Right lobe of liver (tissue), 4 donors: ENCODE measurements at regions not wholly inside any gene's neighbourhood (a gene's known extent, or its start where the extent isn't known, plus 50 kb on each side); places are given as distances from the start of the nearest gene placed in this dataset.

ENCODE experiments used
- POLR2A ChIP-seq: fragments of 450-650 bp; IDR thresholded peaks from one replicate; pipeline ENCODE4 v1.6.1; 2017; ENCODE audit warnings: antibody characterized with exemption, mild to moderate bottlenecking
- TF ChIP-seq, protein P1 (sequence below), 4 donors: fragments of 200-600 bp in 3 of 4; fragments of 450-650 bp in 1 of 4; IDR thresholded peaks; one replicate each; pipeline versions ENCODE4 v1.5.1 to v1.8.0; 2016 to 2022; ENCODE audit warnings: antibody characterized with exemption in 4 of 4, mild to moderate bottlenecking in 2 of 4
- donor health status: DM: no; HTN: no; CAD: no.
- donor health status: DM: no; HTN: no; CAD: no.
- donor health status: DM: no; HTN: yes; CAD: no.

DNA sequence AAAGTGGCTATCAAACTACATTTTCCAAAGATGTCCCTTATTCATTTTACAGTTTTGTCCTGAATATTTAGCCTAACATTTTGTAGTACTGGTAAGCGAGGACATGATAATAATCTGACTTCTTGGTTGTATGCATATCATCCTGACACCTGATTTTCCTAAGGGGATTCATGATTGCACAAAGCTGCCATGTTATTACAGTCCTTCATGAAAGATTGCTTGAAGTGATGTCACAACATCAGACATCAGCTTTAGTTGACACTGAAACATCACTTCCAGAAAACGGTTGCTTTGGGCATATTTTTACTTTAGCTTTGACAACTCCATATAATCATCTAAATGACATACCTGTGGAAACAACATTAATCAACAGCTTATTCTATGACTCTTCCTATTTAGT is 188.7 kb upstream of the PABPC4L start:
- TF ChIP-seq, protein P1, sequence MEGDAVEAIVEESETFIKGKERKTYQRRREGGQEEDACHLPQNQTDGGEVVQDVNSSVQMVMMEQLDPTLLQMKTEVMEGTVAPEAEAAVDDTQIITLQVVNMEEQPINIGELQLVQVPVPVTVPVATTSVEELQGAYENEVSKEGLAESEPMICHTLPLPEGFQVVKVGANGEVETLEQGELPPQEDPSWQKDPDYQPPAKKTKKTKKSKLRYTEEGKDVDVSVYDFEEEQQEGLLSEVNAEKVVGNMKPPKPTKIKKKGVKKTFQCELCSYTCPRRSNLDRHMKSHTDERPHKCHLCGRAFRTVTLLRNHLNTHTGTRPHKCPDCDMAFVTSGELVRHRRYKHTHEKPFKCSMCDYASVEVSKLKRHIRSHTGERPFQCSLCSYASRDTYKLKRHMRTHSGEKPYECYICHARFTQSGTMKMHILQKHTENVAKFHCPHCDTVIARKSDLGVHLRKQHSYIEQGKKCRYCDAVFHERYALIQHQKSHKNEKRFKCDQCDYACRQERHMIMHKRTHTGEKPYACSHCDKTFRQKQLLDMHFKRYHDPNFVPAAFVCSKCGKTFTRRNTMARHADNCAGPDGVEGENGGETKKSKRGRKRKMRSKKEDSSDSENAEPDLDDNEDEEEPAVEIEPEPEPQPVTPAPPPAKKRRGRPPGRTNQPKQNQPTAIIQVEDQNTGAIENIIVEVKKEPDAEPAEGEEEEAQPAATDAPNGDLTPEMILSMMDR (IDR thresholded peaks at IDR 0.05) = no peak
- TF ChIP-seq POLR2A = no peak
